Nephron progenitor cell (in vitro differentiated cells): ENCODE measurements at regions not wholly inside any gene's neighbourhood (a gene's known extent, or its start where the extent isn't known, plus 50 kb on each side); places are given as distances from the start of the nearest gene placed in this dataset.

ENCODE experiments used
- DNase-seq: peaks from one replicate; pipeline ENCODE4 v3.0.0; 2021
- H3K27ac Mint-ChIP-seq: 2 replicates; pipeline ENCODE4 v1.8.0; 2021; ENCODE audit warnings: mild to moderate bottlenecking, moderate library complexity, mixed read lengths
- H3K27me3 Mint-ChIP-seq: 2 replicates; pipeline ENCODE4 v1.8.0; 2021; ENCODE audit warnings: mild to moderate bottlenecking, low read depth, mixed read lengths; ENCODE audit not compliant: poor library complexity
- H3K36me3 Mint-ChIP-seq: 2 replicates; pipeline ENCODE4 v1.8.0; 2021; ENCODE audit warnings: low read depth, mixed read lengths
- H3K4me1 Mint-ChIP-seq: 2 replicates; pipeline ENCODE4 v1.8.0; 2021; ENCODE audit warnings: mixed read lengths
- H3K4me3 Mint-ChIP-seq: 2 replicates; pipeline ENCODE4 v1.8.0; 2021; ENCODE audit warnings: mild to moderate bottlenecking, moderate library complexity, mixed read lengths
- H3K9me3 Mint-ChIP-seq: 2 replicates; pipeline ENCODE4 v1.8.0; 2021; ENCODE audit warnings: mild to moderate bottlenecking, moderate library complexity, mixed read lengths
- TF ChIP-seq, protein P1 (sequence below): fragments of 200-600 bp; sonication (generic); IDR thresholded peaks from 2 replicates; pipeline ENCODE4 v1.5.0; 2021; ENCODE audit warnings: antibody characterized with exemption

DNA sequence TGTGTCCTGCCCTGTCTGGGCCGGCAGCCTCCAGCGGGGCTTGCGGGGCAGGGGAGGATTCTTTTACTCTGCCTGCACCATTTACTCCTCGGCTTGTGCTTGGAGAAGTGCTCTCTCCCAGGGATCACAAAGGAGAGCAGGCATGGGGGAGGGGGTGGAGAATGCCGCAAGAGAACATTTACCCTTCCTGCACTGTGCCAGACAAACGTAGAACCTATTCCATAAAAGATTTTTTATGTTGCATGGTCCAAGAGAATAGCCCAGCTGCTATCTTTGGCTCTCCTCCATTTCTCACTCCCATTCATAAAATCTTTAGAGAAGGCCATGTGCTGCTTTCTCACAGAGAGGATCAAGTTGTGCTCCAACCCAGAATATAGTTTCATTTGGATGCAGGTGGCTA lies 159.4 kb downstream of the SPTSSA start:
- H3K27me3 Mint-ChIP-seq: peaks cover 3% of the 10 kb centered on the region
- no peak for DNase-seq
- TF ChIP-seq, protein P1, sequence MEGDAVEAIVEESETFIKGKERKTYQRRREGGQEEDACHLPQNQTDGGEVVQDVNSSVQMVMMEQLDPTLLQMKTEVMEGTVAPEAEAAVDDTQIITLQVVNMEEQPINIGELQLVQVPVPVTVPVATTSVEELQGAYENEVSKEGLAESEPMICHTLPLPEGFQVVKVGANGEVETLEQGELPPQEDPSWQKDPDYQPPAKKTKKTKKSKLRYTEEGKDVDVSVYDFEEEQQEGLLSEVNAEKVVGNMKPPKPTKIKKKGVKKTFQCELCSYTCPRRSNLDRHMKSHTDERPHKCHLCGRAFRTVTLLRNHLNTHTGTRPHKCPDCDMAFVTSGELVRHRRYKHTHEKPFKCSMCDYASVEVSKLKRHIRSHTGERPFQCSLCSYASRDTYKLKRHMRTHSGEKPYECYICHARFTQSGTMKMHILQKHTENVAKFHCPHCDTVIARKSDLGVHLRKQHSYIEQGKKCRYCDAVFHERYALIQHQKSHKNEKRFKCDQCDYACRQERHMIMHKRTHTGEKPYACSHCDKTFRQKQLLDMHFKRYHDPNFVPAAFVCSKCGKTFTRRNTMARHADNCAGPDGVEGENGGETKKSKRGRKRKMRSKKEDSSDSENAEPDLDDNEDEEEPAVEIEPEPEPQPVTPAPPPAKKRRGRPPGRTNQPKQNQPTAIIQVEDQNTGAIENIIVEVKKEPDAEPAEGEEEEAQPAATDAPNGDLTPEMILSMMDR: no peak
- peaks cover 18% of the 10 kb centered on the region for H3K9me3 Mint-ChIP-seq
- H3K27ac Mint-ChIP-seq: peak overlapping the region; percentile 50
- no peak overlapping the region for H3K4me3 Mint-ChIP-seq
- H3K4me1 Mint-ChIP-seq: peaks cover 46% of the 10 kb centered on the region
- peaks cover 15% of the 10 kb centered on the region for H3K36me3 Mint-ChIP-seq

DNA sequence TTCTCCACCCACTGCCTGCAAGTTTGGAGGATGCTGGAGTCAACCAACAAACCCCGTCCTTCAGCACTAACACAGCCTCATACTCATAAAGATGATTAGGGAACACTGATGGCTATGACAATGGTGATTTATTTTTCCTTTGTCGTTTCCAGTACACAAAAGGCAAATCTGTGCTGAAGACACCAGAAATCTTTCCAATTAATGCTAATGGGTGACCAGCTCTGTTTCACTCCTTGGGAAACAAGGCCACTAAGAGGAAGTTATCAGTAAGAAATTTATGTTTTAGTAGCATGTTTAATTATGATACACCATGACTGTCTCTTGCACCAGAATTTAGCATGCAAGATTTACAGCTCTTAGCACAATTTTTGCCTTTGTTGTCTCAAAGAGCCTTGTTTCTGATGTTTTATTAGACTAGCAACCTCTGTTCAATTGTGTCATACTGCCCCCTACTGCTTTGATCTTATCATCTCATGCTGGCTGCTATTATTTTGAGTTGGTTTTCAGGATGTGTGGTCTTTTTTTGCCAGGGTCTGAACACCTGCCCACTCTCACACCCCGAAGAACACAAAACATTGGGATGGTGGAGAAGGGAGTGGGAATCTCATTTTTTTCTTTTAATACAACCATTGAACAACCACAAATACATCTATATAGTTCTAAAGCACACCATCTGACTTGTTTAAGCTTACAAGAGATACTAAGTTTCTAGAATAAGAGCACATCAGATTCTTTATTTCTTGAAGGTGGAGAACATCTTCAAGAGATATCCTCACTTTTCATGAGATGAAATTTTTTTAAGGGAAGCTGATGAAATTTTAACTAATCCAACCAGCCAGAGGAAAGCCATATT lies 160.9 kb downstream of the SPTSSA start:
- peak; percentile 35 for DNase-seq
- Mint-ChIP-seq H3K27me3 (peaks cover 3% of the 10 kb centered on the region), H3K9me3 (peaks cover 22% of the 10 kb centered on the region), H3K4me3 (no peak overlapping the region), H3K36me3 (peaks cover 19% of the 10 kb centered on the region), H3K4me1 (peaks cover 48% of the 10 kb centered on the region), H3K27ac (peak overlapping the region; percentile 92)
- TF ChIP-seq, protein P1: peak; percentile 62

DNA sequence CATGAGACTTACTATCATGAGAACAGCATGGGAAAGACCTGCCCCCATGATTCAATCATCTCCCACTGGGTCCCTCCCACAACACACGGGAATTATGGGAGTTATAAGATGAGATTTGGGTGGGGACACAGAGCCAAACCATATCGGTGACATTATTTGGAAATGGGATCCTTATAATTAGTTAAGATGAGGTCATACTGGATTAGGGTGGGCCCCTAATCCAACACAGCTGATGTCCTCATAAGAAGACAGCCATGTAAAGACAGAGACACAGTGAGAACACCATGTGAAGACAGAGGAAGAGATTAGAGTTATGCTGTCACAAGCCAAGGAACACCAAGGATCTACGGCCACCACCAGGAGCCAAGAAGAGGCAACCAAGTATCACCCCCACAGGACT lies 161.7 kb downstream of the SPTSSA start:
- TF ChIP-seq, protein P1: no peak
- Mint-ChIP-seq H3K9me3 (peaks cover 22% of the 10 kb centered on the region), H3K36me3 (peaks cover 19% of the 10 kb centered on the region)

GRCh38 chr14:34299360-34299759 lies 162.7 kb downstream of the SPTSSA start:
- Mint-ChIP-seq H3K36me3 (peaks cover 19% of the 10 kb centered on the region), H3K9me3 (peaks cover 22% of the 10 kb centered on the region), H3K4me3 (no peak overlapping the region), H3K27me3 (peaks cover 3% of the 10 kb centered on the region), H3K27ac (peak overlapping the region; percentile 48), H3K4me1 (peaks cover 48% of the 10 kb centered on the region)
- TF ChIP-seq, protein P1: no peak
- no peak for DNase-seq

More for the DNA sequence above, 161.7 kb downstream of the SPTSSA start:
- H3K4me1 Mint-ChIP-seq: peaks cover 48% of the 10 kb centered on the region
- DNase-seq: no peak
- H3K27me3 Mint-ChIP-seq: peaks cover 3% of the 10 kb centered on the region
- no peak overlapping the region for H3K4me3 Mint-ChIP-seq
- H3K27ac Mint-ChIP-seq: no peak overlapping the region

- H3K27me3 Mint-ChIP-seq: peaks cover 3% of the 10 kb centered on the region
- TF ChIP-seq, protein P1: no peak
- H3K36me3 Mint-ChIP-seq: peaks cover 19% of the 10 kb centered on the region
- H3K27ac Mint-ChIP-seq: peak overlapping the region; percentile 47
- no peak for DNase-seq
- H3K4me1 Mint-ChIP-seq: peaks cover 35% of the 10 kb centered on the region
- no peak overlapping the region for H3K4me3 Mint-ChIP-seq
- H3K9me3 Mint-ChIP-seq: peaks cover 22% of the 10 kb centered on the region
These were observed 164.1 kb downstream of the SPTSSA start for GRCh38 chr14:34297786-34298520.
